ENCODE measurements at regions not wholly inside any gene's neighbourhood (a gene's known extent, or its start where the extent isn't known, plus 50 kb on each side); places are given as distances from the start of the nearest gene placed in this dataset.

DNA sequence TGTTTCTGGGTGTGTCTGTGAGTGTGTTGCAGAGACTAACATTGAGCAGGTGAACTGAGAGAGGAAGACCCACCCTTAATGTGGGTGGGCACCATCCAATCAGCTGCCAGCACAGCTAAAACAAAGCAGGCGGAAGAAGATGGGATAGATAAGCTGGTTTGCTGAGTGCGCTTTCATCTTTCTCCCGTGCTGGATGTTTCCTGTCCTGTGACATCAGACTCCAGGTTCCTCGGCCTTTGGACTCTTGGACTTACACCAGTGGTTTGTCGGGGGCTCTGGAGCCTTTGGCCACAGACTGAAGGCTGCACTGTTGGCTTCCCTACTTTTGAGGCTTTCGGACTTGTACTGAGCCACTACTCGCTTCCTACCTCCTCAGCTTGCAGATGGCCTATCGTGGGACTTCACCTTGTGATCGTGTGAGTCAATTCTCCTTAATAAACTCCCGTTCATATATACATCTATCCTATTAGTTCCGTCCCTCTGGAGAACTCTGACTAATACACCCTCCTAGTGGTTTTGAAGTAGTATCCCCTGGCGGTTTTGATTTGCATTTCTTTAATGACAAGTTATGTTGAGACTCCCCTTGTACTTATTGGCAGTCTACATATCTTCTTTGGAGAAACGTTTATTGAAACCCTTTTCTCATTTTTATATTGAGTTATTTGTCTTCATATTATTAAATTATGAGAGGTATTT is 546.6 kb upstream of the TMPRSS15 start:
- no peak for DNase-seq (ENCODE audit: extremely low spot score)
- POLR2A ChIA-PET = no interaction called here
- TF ChIP-seq FOXK2 (IDR thresholded peaks at IDR 0.05) = no peak
- no peak for TF ChIP-seq ZNF384 (IDR thresholded peaks at IDR 0.05)
- TF ChIP-seq FOXM1 (IDR thresholded peaks at IDR 0.05; ENCODE audit: borderline replicate concordance) = no peak
- no peak for TF ChIP-seq SUZ12 (IDR thresholded peaks at IDR 0.05)
- no peak for TF ChIP-seq LEF1 (IDR thresholded peaks at IDR 0.05; ENCODE audit: borderline replicate concordance)
- no peak for TF ChIP-seq L3MBTL2 (conservative IDR thresholded peaks at IDR 0.05)
- no peak for TF ChIP-seq NFRKB (IDR thresholded peaks at IDR 0.05)
- no peak for TF ChIP-seq ARNT (IDR thresholded peaks at IDR 0.05)
- TF ChIP-seq BHLHE40 (IDR thresholded peaks at IDR 0.05; ENCODE audit: borderline replicate concordance) = no peak
- TF ChIP-seq SP1 (IDR thresholded peaks at IDR 0.05) = no peak
- TF ChIP-seq CTBP1 (IDR thresholded peaks at IDR 0.05; ENCODE audit: borderline replicate concordance) = no peak
- no peak for TF ChIP-seq TARDBP (IDR thresholded peaks at IDR 0.05)
- CTCF ChIA-PET = no interaction called here

DNA sequence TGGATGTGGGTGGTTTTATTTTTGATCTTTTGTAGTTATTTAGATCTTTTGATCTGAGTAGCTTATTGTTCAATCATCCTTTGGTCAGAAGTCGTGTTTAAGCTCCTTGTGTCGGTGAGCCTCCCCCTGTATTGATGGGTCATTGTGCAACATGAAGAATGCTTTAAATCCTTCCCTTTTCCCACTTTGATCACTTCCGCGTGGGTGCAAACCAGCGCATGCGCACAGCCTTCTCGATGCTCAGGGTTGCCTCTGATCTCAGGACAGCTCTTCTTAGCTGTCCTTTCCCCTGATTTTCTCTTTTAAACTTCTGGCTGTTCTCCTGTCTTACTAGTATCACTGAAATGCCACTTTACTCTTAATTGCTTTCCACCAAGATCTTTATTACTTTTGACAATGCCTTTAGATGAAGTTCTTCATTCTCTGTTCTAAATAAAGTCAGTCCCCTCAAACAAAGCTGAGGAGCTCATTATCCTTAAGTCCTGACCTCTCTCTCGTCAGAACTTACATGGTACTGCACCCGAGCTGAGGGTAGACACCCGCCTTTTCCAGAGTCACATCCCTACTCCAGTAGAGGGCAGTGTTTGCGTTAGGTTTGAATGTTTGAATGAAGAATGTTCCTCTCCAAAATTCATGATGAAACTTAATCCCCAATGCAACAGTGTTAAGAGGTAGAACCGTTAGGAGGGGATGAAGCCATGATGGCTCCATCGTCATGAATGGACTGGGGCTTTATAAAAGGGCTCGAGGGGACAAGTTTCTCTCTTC is 547.9 kb upstream of the TMPRSS15 start:
- POLR2A ChIA-PET = no interaction called here
- TF ChIP-seq NFRKB (IDR thresholded peaks at IDR 0.05) (no peak), HDGF (IDR thresholded peaks at IDR 0.05; ENCODE audit: borderline replicate concordance) (no peak), TARDBP (IDR thresholded peaks at IDR 0.05) (no peak), ELF4 (IDR thresholded peaks at IDR 0.05) (no peak), CTBP1 (IDR thresholded peaks at IDR 0.05; ENCODE audit: borderline replicate concordance) (no peak)
- CTCF ChIA-PET = interaction anchor here (0.6 to 1.2 kb wide), 5 partner anchors 9 to 1509 kb away, joined by 3 to 5 read pairs (median 3); no protein-coding TSS in a partner anchor
- DNase-seq (ENCODE audit: extremely low spot score) = peak; percentile 37

GRCh38 chr21:18954441-18954844 is 550.9 kb upstream of the TMPRSS15 start:
- no peak for DNase-seq (ENCODE audit: extremely low spot score)
- ChIA-PET CTCF (no interaction called here), POLR2A (no interaction called here)
- TF ChIP-seq ELF4 (IDR thresholded peaks at IDR 0.05) (no peak), SUZ12 (IDR thresholded peaks at IDR 0.05) (no peak), TARDBP (IDR thresholded peaks at IDR 0.05) (no peak), CTBP1 (IDR thresholded peaks at IDR 0.05; ENCODE audit: borderline replicate concordance) (no peak), L3MBTL2 (conservative IDR thresholded peaks at IDR 0.05) (no peak), SP1 (IDR thresholded peaks at IDR 0.05) (no peak), FOXA1 (IDR thresholded peaks at IDR 0.05) (no peak), LEF1 (IDR thresholded peaks at IDR 0.05; ENCODE audit: borderline replicate concordance) (no peak), NFRKB (IDR thresholded peaks at IDR 0.05) (no peak), HDGF (IDR thresholded peaks at IDR 0.05; ENCODE audit: borderline replicate concordance) (no peak), ARNT (IDR thresholded peaks at IDR 0.05) (no peak), BHLHE40 (IDR thresholded peaks at IDR 0.05; ENCODE audit: borderline replicate concordance) (no peak), ZNF384 (IDR thresholded peaks at IDR 0.05) (no peak), FOXK2 (IDR thresholded peaks at IDR 0.05) (no peak), FOXM1 (IDR thresholded peaks at IDR 0.05; ENCODE audit: borderline replicate concordance) (no peak)
- TF ChIP-seq, protein P1, sequence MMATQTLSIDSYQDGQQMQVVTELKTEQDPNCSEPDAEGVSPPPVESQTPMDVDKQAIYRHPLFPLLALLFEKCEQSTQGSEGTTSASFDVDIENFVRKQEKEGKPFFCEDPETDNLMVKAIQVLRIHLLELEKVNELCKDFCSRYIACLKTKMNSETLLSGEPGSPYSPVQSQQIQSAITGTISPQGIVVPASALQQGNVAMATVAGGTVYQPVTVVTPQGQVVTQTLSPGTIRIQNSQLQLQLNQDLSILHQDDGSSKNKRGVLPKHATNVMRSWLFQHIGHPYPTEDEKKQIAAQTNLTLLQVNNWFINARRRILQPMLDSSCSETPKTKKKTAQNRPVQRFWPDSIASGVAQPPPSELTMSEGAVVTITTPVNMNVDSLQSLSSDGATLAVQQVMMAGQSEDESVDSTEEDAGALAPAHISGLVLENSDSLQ (IDR thresholded peaks at IDR 0.05) = no peak

DNA sequence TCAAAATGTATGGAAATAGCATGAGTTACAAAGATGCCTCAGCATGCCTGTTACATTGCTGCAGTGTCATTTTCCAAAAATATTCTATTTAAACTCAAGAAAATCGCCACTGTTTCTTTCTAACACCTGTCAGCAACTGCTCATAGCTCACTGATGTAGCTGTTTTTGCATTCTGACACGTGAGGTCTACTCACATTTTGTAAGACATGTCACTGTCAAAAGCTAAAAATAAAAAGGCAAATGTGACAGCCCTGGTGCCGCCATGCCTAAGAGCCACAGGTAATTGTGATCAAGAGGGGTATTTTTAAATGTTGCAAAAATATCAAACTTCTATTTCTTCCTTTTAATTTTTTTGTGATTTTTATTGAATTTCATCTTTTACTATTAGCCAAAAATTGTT is 556.2 kb upstream of the TMPRSS15 start:
- CTCF ChIA-PET = interaction anchor here (0.7 kb wide), 1 partner anchor 49 kb away, joined by 3 read pairs; no protein-coding TSS in a partner anchor
- TF ChIP-seq SUZ12 (IDR thresholded peaks at IDR 0.05) = no peak
- TF ChIP-seq BHLHE40 (IDR thresholded peaks at IDR 0.05; ENCODE audit: borderline replicate concordance) = no peak
- TF ChIP-seq LEF1 (IDR thresholded peaks at IDR 0.05; ENCODE audit: borderline replicate concordance) = no peak
- no peak for TF ChIP-seq CTBP1 (IDR thresholded peaks at IDR 0.05; ENCODE audit: borderline replicate concordance)
- TF ChIP-seq ELF4 (IDR thresholded peaks at IDR 0.05) = no peak
- POLR2A ChIA-PET = no interaction called here
- no peak for DNase-seq (ENCODE audit: extremely low spot score)

DNA sequence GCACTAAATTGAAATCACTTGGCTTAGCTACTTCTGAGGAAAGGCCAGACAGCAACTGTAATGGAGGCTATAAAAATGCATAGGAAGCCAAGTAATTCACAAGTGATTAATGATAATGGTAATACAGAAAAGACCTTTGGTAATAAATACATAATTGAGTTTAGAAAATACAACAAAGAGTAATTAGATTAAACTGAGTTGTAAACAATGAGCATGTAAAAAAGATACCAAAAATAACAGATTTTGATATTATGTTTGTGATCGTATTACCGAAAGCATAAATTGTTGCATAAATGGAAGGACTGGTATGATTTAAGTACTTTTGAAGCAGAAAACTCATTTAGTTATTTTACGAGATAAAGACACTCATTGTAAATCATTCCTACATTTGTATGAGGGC is 556.7 kb upstream of the TMPRSS15 start:
- CTCF ChIA-PET = no interaction called here
- no peak for TF ChIP-seq FOXA1 (IDR thresholded peaks at IDR 0.05)
- no peak for TF ChIP-seq BHLHE40 (IDR thresholded peaks at IDR 0.05; ENCODE audit: borderline replicate concordance)
- TF ChIP-seq ELF4 (IDR thresholded peaks at IDR 0.05) = no peak
- no peak for TF ChIP-seq NFRKB (IDR thresholded peaks at IDR 0.05)
- TF ChIP-seq, protein P1 (IDR thresholded peaks at IDR 0.05) = no peak
- no peak for TF ChIP-seq ZNF384 (IDR thresholded peaks at IDR 0.05)
- no peak for TF ChIP-seq TARDBP (IDR thresholded peaks at IDR 0.05)

DNA sequence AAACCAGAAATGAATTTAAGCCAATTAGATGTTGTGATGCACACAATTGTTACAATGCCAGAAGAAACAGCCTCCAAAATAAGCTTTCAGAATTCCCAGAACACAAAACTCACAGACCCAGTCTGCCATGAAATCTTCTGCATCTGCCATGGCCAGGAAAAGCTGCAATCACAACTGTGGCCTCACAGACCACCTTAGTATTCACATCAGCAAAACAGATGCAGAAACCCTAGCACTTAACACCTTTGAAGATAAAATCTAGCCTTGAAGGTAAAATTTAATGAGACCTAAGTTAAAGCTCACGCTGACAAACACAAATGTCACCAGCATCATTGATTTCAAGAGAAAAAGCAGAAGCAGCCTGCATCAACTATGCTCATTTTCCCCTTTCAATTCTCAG is 566.8 kb upstream of the TMPRSS15 start:
- ChIA-PET POLR2A (no interaction called here), CTCF (no interaction called here)
- TF ChIP-seq TARDBP (IDR thresholded peaks at IDR 0.05) (no peak), FOXM1 (IDR thresholded peaks at IDR 0.05; ENCODE audit: borderline replicate concordance) (no peak), SUZ12 (IDR thresholded peaks at IDR 0.05) (no peak), CTBP1 (IDR thresholded peaks at IDR 0.05; ENCODE audit: borderline replicate concordance) (no peak), L3MBTL2 (conservative IDR thresholded peaks at IDR 0.05) (no peak), FOXK2 (IDR thresholded peaks at IDR 0.05) (no peak), FOXA1 (IDR thresholded peaks at IDR 0.05) (no peak), HDGF (IDR thresholded peaks at IDR 0.05; ENCODE audit: borderline replicate concordance) (no peak)
- DNase-seq (ENCODE audit: extremely low spot score) = no peak

More for the DNA sequence above, 556.7 kb upstream of the TMPRSS15 start:
- no peak for DNase-seq (ENCODE audit: extremely low spot score)
- POLR2A ChIA-PET = no interaction called here

- no peak for DNase-seq (ENCODE audit: extremely low spot score)
- POLR2A ChIA-PET = no interaction called here
- CTCF ChIA-PET = no interaction called here
- TF ChIP-seq FOXM1 (IDR thresholded peaks at IDR 0.05; ENCODE audit: borderline replicate concordance) = no peak
- TF ChIP-seq NFRKB (IDR thresholded peaks at IDR 0.05) = no peak
- TF ChIP-seq, protein P1 (IDR thresholded peaks at IDR 0.05) = no peak
- TF ChIP-seq SUZ12 (IDR thresholded peaks at IDR 0.05) = no peak
- TF ChIP-seq ZNF384 (IDR thresholded peaks at IDR 0.05) = no peak
- no peak for TF ChIP-seq L3MBTL2 (conservative IDR thresholded peaks at IDR 0.05)
- no peak for TF ChIP-seq CTBP1 (IDR thresholded peaks at IDR 0.05; ENCODE audit: borderline replicate concordance)
- no peak for TF ChIP-seq HDGF (IDR thresholded peaks at IDR 0.05; ENCODE audit: borderline replicate concordance)
- TF ChIP-seq LEF1 (IDR thresholded peaks at IDR 0.05; ENCODE audit: borderline replicate concordance) = no peak
- no peak for TF ChIP-seq BHLHE40 (IDR thresholded peaks at IDR 0.05; ENCODE audit: borderline replicate concordance)
- no peak for TF ChIP-seq SP1 (IDR thresholded peaks at IDR 0.05)
- TF ChIP-seq ELF4 (IDR thresholded peaks at IDR 0.05) = no peak
Observed at GRCh38 chr21:18970941-18971340, 567.4 kb upstream of the TMPRSS15 start.

Data from HEK293T (cell line).